T-helper 2 cell treated with Interferon-gamma antibody and Interleukin-4, amounts not matched to agents 5 μg/mL and 100 μg/mL, for 36 hours (primary cell): ENCODE measurements at regions not wholly inside any gene's neighbourhood (a gene's known extent, or its start where the extent isn't known, plus 50 kb on each side); places are given as distances from the start of the nearest gene placed in this dataset.
"Not testable (repeated sequence)": the region's sequence is repeated elsewhere in the genome, so short reads cannot be mapped to it uniquely, and the experiment has no call there.

Experiments used
- DNase-seq: peaks from one replicate; pipeline ENCODE4 v3.0.0; 2021; ENCODE audit warnings: low spot score
- H3K27ac Mint-ChIP-seq: one replicate; pipeline ENCODE4 v1.8.0; 2021; ENCODE audit warnings: mild to moderate bottlenecking, mixed read lengths
- H3K27me3 Mint-ChIP-seq: one replicate; pipeline ENCODE4 v1.8.0; 2021; ENCODE audit warnings: low read depth, mixed read lengths
- H3K36me3 Mint-ChIP-seq: one replicate; pipeline ENCODE4 v1.8.0; 2021; ENCODE audit warnings: low read depth, mixed read lengths
- H3K4me1 Mint-ChIP-seq: one replicate; pipeline ENCODE4 v1.8.0; 2021; ENCODE audit warnings: low read depth, mixed read lengths
- H3K4me3 Mint-ChIP-seq: one replicate; pipeline ENCODE4 v1.8.0; 2022; ENCODE audit warnings: mild to moderate bottlenecking, moderate library complexity, mixed read lengths
- H3K9me3 Mint-ChIP-seq: one replicate; pipeline ENCODE4 v1.8.0; 2021; ENCODE audit warnings: mixed read lengths

DNA sequence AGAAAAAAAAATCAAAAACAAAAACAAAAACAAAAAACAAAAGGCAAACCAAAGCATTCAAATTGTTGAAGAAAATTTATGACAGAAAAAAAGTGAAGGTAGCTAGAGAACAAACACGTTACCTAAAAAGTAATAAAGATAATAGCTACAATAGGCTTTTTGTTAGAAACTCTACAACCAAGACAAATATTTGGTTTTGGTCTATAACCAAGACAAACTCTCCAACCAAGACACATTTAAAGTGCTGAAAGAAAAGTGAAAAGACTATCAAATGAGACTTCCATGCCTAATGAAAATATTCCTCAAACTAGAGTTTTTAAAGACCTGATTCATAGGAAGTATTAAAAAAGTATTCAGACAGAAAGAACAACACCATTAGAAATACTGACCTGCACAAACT lies 391.9 kb upstream of the NDST4 start:
- H3K9me3 Mint-ChIP-seq = no peaks in the 10 kb centered on the region
- H3K4me1 Mint-ChIP-seq = no peaks in the 10 kb centered on the region
- no peak overlapping the region for H3K27ac Mint-ChIP-seq
- no peaks in the 10 kb centered on the region for H3K27me3 Mint-ChIP-seq
- H3K36me3 Mint-ChIP-seq = no peaks in the 10 kb centered on the region
- no peak overlapping the region for H3K4me3 Mint-ChIP-seq
- no peak for DNase-seq

- DNase-seq = no peak
- H3K4me1 Mint-ChIP-seq = no peaks in the 10 kb centered on the region
- H3K27ac Mint-ChIP-seq = no peak overlapping the region
- no peaks in the 10 kb centered on the region for H3K9me3 Mint-ChIP-seq
- H3K36me3 Mint-ChIP-seq = no peaks in the 10 kb centered on the region
- no peak overlapping the region for H3K4me3 Mint-ChIP-seq
- H3K27me3 Mint-ChIP-seq = no peaks in the 10 kb centered on the region
Measured at GRCh38 chr4:115501656-115502055, 388.2 kb upstream of the NDST4 start.

GRCh38 chr4:115493770-115494169 lies 380.4 kb upstream of the NDST4 start:
- not testable (repeated sequence) for H3K4me3 Mint-ChIP-seq, H3K27me3 Mint-ChIP-seq, DNase-seq, H3K36me3 Mint-ChIP-seq, H3K4me1 Mint-ChIP-seq, H3K27ac Mint-ChIP-seq
- peaks cover 10% of the 10 kb centered on the region for H3K9me3 Mint-ChIP-seq

DNA sequence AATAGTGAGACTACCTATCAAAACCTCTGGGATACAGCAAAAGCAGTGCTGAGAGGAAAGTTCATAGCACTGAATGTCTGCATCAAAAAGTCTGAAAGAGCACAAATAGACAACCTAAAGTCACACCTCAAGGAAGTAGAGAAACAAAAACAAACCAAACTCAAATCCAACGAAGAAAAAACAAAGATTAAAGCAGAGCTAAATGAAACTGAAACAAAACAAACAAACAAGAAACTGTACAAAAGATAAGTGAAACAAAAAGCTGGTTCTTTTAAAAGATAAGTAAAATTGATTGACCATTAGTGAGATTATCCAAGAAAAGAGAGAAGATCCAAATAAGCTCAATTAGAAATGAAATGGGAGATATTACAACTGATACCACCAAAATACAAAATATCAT lies 378.3 kb upstream of the NDST4 start:
- Mint-ChIP-seq H3K36me3 (no peaks in the 10 kb centered on the region), H3K27ac (no peak overlapping the region), H3K4me3 (no peak overlapping the region), H3K9me3 (peaks cover 10% of the 10 kb centered on the region), H3K4me1 (no peaks in the 10 kb centered on the region), H3K27me3 (no peaks in the 10 kb centered on the region)
- DNase-seq = no peak

DNA sequence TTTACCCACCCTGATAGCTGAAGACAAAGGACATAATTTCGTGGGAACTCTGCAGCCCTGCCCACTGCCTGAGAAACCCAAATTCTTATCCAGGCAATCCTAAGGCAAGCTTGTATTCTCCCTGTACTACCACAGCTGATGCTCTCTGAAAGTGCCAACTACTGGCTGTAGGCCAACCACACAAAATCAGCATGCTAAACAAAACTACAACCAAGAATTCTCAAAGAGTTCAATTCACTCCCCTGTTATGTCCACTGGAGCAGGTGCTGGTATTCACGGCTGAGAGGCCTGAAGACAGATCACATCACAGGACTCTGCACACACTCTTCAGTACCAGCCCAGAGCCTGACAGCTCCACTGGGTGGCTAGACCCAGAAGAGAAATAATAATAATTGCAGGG lies 375.9 kb upstream of the NDST4 start:
- H3K36me3 Mint-ChIP-seq = no peaks in the 10 kb centered on the region

DNA sequence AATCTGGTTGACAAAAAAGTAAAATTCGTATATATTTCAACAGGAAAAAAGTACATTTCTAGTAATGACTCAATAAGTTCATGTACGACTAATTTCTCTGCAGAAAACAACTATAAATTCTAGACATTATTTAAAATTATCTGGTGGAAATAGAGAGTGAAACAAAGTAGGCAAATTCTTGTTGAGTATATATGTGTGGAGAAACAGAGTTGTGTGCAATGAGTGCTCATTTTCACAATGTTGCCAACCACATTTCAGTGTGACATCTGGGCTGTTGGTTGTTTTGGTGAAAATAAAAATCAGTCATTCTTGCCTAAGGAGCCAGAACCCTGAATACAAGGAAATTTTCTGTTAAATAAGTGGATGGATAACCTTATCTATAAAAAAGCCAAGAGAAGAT lies 372.0 kb upstream of the NDST4 start:
- Mint-ChIP-seq H3K27me3 (no peaks in the 10 kb centered on the region), H3K4me1 (no peaks in the 10 kb centered on the region), H3K36me3 (no peaks in the 10 kb centered on the region), H3K9me3 (no peaks in the 10 kb centered on the region), H3K27ac (no peak overlapping the region), H3K4me3 (no peak overlapping the region)
- DNase-seq = no peak

More for the DNA sequence above, 375.9 kb upstream of the NDST4 start:
- Mint-ChIP-seq H3K9me3 (peaks cover 8% of the 10 kb centered on the region), H3K4me1 (no peaks in the 10 kb centered on the region), H3K27me3 (no peaks in the 10 kb centered on the region), H3K4me3 (no peak overlapping the region), H3K27ac (no peak overlapping the region)
- DNase-seq = no peak

DNA sequence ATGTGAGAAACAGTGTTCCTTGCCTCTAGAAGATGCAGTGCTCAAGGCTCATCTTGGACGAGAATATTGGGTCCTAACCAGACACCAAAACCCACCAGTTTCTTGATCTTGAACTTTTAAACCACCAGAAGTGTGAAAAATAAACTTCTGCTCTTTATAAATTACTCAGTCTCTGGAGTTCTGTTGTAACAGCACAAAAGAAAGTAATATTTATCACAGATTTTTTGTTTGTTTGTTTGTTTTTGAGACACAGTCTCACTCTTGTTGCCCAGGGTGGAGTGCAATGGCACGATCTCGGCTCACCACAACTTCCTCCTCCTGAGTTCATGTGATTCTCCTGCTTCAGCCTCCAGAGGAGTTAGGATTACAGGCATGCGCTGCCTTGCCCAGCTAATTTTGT lies 371.1 kb upstream of the NDST4 start:
- H3K4me1 Mint-ChIP-seq = no peaks in the 10 kb centered on the region
- no peaks in the 10 kb centered on the region for H3K9me3 Mint-ChIP-seq
- H3K4me3 Mint-ChIP-seq = no peak overlapping the region
- no peak for DNase-seq
- H3K27me3 Mint-ChIP-seq = no peaks in the 10 kb centered on the region
- H3K27ac Mint-ChIP-seq = no peak overlapping the region
- no peaks in the 10 kb centered on the region for H3K36me3 Mint-ChIP-seq

GRCh38 chr4:115470763-115471162 lies 357.3 kb upstream of the NDST4 start:
- H3K27me3 Mint-ChIP-seq = no peaks in the 10 kb centered on the region
- H3K27ac Mint-ChIP-seq = no peak overlapping the region
- H3K9me3 Mint-ChIP-seq = no peaks in the 10 kb centered on the region
- no peak overlapping the region for H3K4me3 Mint-ChIP-seq
- H3K36me3 Mint-ChIP-seq = no peaks in the 10 kb centered on the region
- no peaks in the 10 kb centered on the region for H3K4me1 Mint-ChIP-seq
- no peak for DNase-seq

DNA sequence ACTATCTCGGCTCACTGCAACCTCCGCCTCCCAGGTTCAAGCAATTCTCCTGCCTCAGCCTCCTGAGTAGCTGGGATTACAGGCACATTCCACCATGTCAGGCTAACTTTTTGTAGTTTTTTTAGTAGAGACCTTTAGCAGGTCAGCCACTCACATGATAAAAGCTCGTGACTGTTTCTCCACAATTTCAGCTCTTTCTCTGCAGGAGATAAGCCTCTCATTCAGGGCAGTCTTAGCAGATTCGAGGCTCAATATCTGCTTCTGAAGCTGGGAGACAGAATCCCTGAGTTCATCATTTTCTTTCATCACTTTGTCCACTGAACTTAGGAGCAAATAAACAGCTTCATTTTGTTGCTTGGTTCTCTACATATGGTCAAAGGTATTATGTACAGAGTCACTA lies 345.9 kb upstream of the NDST4 start:
- DNase-seq, H3K4me1 Mint-ChIP-seq, H3K27ac Mint-ChIP-seq, H3K36me3 Mint-ChIP-seq, H3K4me3 Mint-ChIP-seq, H3K27me3 Mint-ChIP-seq, H3K9me3 Mint-ChIP-seq: not testable (repeated sequence)

DNA sequence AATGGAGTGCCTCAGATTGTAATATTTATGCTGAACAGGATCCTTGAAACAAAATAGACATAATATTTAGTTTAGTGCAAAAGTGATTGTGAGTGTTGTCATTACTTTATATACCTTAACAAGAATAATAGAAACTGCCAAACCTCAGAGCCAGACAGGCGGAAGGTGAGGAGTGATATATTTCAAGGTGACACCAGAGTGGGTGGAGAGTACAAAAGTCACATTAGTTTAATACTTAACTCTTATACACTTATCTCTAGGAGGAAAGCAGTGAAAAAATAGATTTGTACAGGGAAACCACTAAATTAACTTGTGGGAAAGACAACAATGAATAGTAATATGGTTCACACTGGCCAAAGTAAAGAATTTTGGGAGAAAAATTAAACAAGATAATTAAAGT lies 342.8 kb upstream of the NDST4 start:
- no peak for DNase-seq
- H3K27ac Mint-ChIP-seq = no peak overlapping the region
- H3K9me3 Mint-ChIP-seq = no peaks in the 10 kb centered on the region
- no peaks in the 10 kb centered on the region for H3K4me1 Mint-ChIP-seq
- no peaks in the 10 kb centered on the region for H3K36me3 Mint-ChIP-seq
- no peak overlapping the region for H3K4me3 Mint-ChIP-seq
- no peaks in the 10 kb centered on the region for H3K27me3 Mint-ChIP-seq

DNA sequence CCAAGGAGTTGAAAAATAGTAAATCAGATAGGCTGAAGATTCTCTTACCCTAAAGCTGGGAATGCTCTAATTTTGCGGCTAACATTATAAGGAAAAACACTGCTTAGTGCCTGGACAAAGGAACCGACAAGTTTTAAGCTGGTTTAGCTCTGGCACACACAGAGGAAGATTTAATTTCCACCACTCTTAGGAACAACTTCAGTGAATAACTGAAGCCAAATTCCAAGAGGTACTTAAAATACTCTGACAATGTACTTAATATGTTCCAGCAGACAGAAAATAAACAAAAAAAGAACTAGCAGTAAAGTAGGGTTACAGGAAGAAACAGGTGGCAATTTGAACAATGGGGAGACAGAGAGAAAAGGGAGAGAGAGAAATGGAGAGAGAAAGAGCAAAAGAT lies 340.8 kb upstream of the NDST4 start:
- Mint-ChIP-seq H3K9me3 (no peaks in the 10 kb centered on the region), H3K27ac (no peak overlapping the region), H3K4me1 (no peaks in the 10 kb centered on the region), H3K4me3 (no peak overlapping the region), H3K36me3 (no peaks in the 10 kb centered on the region), H3K27me3 (no peaks in the 10 kb centered on the region)
- DNase-seq = no peak

GRCh38 chr4:115453416-115453815 lies 340.0 kb upstream of the NDST4 start:
- Mint-ChIP-seq H3K4me3 (no peak overlapping the region), H3K27ac (no peak overlapping the region), H3K9me3 (no peaks in the 10 kb centered on the region), H3K36me3 (no peaks in the 10 kb centered on the region), H3K27me3 (no peaks in the 10 kb centered on the region), H3K4me1 (no peaks in the 10 kb centered on the region)
- no peak for DNase-seq

GRCh38 chr4:115452229-115452628 lies 338.8 kb upstream of the NDST4 start:
- H3K27ac Mint-ChIP-seq, H3K4me3 Mint-ChIP-seq, H3K27me3 Mint-ChIP-seq, DNase-seq, H3K36me3 Mint-ChIP-seq, H3K9me3 Mint-ChIP-seq, H3K4me1 Mint-ChIP-seq: not testable (repeated sequence)

DNA sequence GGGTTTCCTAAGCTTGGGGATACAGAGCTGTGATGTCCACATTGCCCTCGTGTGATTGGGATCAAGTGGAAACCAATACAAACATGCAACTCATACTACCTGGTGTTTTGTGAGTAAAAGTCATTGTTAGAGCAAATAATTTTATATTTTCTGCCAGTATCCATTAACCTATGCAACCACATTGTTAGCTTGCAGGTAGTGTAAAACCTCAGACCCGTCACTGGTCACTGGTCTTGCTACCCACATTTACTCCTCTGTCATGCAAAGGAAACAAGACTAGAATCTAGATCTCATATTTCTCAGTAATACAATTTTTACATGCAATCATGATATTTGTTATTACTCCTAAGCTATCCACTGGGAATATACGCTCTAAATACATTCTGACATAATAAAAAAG lies 324.3 kb upstream of the NDST4 start:
- Mint-ChIP-seq H3K27me3 (no peaks in the 10 kb centered on the region), H3K9me3 (no peaks in the 10 kb centered on the region), H3K4me1 (no peaks in the 10 kb centered on the region), H3K36me3 (no peaks in the 10 kb centered on the region), H3K27ac (no peak overlapping the region), H3K4me3 (no peak overlapping the region)
- DNase-seq = no peak

GRCh38 chr4:115433491-115433890 lies 320.1 kb upstream of the NDST4 start:
- no peaks in the 10 kb centered on the region for H3K4me1 Mint-ChIP-seq
- no peaks in the 10 kb centered on the region for H3K9me3 Mint-ChIP-seq
- no peaks in the 10 kb centered on the region for H3K36me3 Mint-ChIP-seq
- H3K27ac Mint-ChIP-seq = no peak overlapping the region
- no peak overlapping the region for H3K4me3 Mint-ChIP-seq
- DNase-seq = no peak
- no peaks in the 10 kb centered on the region for H3K27me3 Mint-ChIP-seq

DNA sequence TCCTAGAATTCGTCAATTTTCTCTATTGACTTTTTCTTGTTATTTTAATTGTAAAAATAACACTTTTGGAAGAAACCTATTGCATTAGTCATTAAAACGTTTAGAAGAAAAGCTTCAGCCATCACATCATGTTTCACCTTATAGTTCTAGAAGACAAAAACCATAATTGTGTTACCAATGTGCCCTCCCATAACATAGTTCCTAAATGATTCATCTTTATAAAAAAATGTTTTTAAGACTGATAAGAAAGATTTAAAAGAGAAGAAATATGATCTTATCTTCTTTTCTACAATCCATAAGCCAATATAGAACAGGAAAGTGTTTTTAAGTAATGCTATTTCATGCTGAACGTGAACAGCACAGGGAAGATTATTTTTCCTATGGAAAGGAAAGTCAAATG lies 316.6 kb upstream of the NDST4 start:
- DNase-seq = no peak
- Mint-ChIP-seq H3K27me3 (no peaks in the 10 kb centered on the region), H3K4me1 (no peaks in the 10 kb centered on the region), H3K27ac (no peak overlapping the region), H3K4me3 (no peak overlapping the region), H3K36me3 (no peaks in the 10 kb centered on the region), H3K9me3 (no peaks in the 10 kb centered on the region)
